Skeletal muscle satellite cell (primary cell): ENCODE measurements at regions not wholly inside any gene's neighbourhood (a gene's known extent, or its start where the extent isn't known, plus 50 kb on each side); places are given as distances from the start of the nearest gene placed in this dataset.

ENCODE experiments used
- H3K27me3 ChIP-seq: 2 replicates; pipeline ENCODE4 v1.7.0; 2013; ENCODE audit warnings: low read length; ENCODE audit not compliant: control insufficient read depth, insufficient read depth
- H3K36me3 ChIP-seq: 2 replicates; pipeline ENCODE4 v1.7.0; 2013; ENCODE audit warnings: mild to moderate bottlenecking, control low read depth, low read length; ENCODE audit not compliant: insufficient read depth
- H3K4me1 ChIP-seq: 2 replicates; pipeline ENCODE4 v1.7.0; 2013; ENCODE audit warnings: low read length; ENCODE audit not compliant: control insufficient read depth, insufficient read depth
- H3K4me2 ChIP-seq: 2 replicates; pipeline ENCODE4 v1.7.0; 2013; ENCODE audit warnings: mild to moderate bottlenecking, low read length
- H3K4me3 ChIP-seq: 2 replicates; pipeline ENCODE4 v1.7.0; 2013; ENCODE audit warnings: low read length
- H3K9ac ChIP-seq: 2 replicates; pipeline ENCODE4 v1.7.0; 2013; ENCODE audit warnings: mild to moderate bottlenecking, low read depth, low read length, moderate library complexity
- H3K9me3 ChIP-seq: replicated peaks from 2 replicates; pipeline ENCODE4 v1.7.0; 2013; ENCODE audit warnings: mild to moderate bottlenecking, control low read depth, low read length

GRCh38 chr18:61948281-61948741, 55.5 kb upstream of the RNF152 start:
- Histone ChIP-seq H3K36me3 (no peaks in the 10 kb centered on the region), H3K27me3 (no peaks in the 10 kb centered on the region), H3K4me3 (no peak overlapping the region), H3K9me3 (no peaks in the 10 kb centered on the region), H3K4me2 (no peak overlapping the region), H3K4me1 (peaks cover 12% of the 10 kb centered on the region), H3K9ac (no peak overlapping the region)

GRCh38 chr18:61946449-61946848, 53.6 kb upstream of the RNF152 start:
- H3K36me3 ChIP-seq: no peaks in the 10 kb centered on the region
- H3K4me2 ChIP-seq: no peak overlapping the region
- no peaks in the 10 kb centered on the region for H3K27me3 ChIP-seq
- no peak overlapping the region for H3K4me3 ChIP-seq
- H3K4me1 ChIP-seq: peaks cover 7% of the 10 kb centered on the region
- no peaks in the 10 kb centered on the region for H3K9me3 ChIP-seq
- H3K9ac ChIP-seq: no peak overlapping the region

GRCh38 chr18:61943175-61943964, 50.6 kb upstream of the RNF152 start:
- Histone ChIP-seq H3K4me2 (no peak overlapping the region), H3K4me3 (no peak overlapping the region), H3K9ac (no peak overlapping the region), H3K4me1 (no peaks in the 10 kb centered on the region), H3K36me3 (no peaks in the 10 kb centered on the region), H3K9me3 (no peaks in the 10 kb centered on the region), H3K27me3 (no peaks in the 10 kb centered on the region)
